HCT116 (cell line): ENCODE measurements at regions not wholly inside any gene's neighbourhood (a gene's known extent, or its start where the extent isn't known, plus 50 kb on each side); places are given as distances from the start of the nearest gene placed in this dataset.

Experiments used
- CEBPB ChIP-seq: IDR thresholded peaks from 2 replicates; pipeline ENCODE4 v1.6.1; 2012; ENCODE audit warnings: low read depth
- CTCF ChIP-seq, 3 experiments: fragments of 200-600 bp in 1 of 3; sonication (generic) in 1 of 3; IDR thresholded peaks in 2 of 3; conservative IDR thresholded peaks in 1 of 3; 2 replicates each; pipeline ENCODE4 v1.5.1; 2012 to 2017; ENCODE audit warnings: low read depth in 2 of 3, low read length in 2 of 3, antibody characterized with exemption in 1 of 3, borderline replicate concordance in 1 of 3, control low read depth in 1 of 3, mild to moderate bottlenecking in 1 of 3, mixed read lengths in 1 of 3, mixed run types in 1 of 3, moderate library complexity in 1 of 3; ENCODE audit not compliant: insufficient read depth in 1 of 3
- EGR1 ChIP-seq: IDR thresholded peaks from 2 replicates; pipeline ENCODE4 v1.6.1; 2012; ENCODE audit warnings: low read depth
- POLR2A ChIP-seq: IDR thresholded peaks from 2 replicates; pipeline ENCODE4 v1.7.0; 2011; ENCODE audit warnings: borderline replicate concordance; ENCODE audit not compliant: insufficient read depth, insufficient read length; ENCODE audit errors: extremely low read depth
- SP1 ChIP-seq: IDR thresholded peaks from 2 replicates; pipeline ENCODE4 v1.6.1; 2012; ENCODE audit warnings: low read depth

- TF ChIP-seq POLR2A (no peak), CEBPB (no peak), CTCF (IDR thresholded peaks at IDR 0.05 in 2 of 3, conservative IDR thresholded peaks at IDR 0.05 in 1 of 3; ENCODE audit: borderline replicate concordance in 1 of 3, insufficient read depth in 1 of 3, low read depth in 2 of 3, low read length in 2 of 3) (no peak), EGR1 (no peak), SP1 (no peak)
These were observed 95.1 kb upstream of the ESRRG start for GRCh38 chr1:216818284-216818683.
